OCI-LY7 (cell line): ENCODE measurements at regions not wholly inside any gene's neighbourhood (a gene's known extent, or its start where the extent isn't known, plus 50 kb on each side); places are given as distances from the start of the nearest gene placed in this dataset.
"Not testable (repeated sequence)": the region's sequence is repeated elsewhere in the genome, so short reads cannot be mapped to it uniquely, and the experiment has no call there.

Experiments used
- BruUV-seq: library from RNA; stranded (reverse); fragments of 400-500 nt; replicated peaks from 2 replicates; lab custom pipeline; 2021; lab: Mats Ljungman, UMichigan
- CTCF ChIA-PET: fragments of 300-600 bp; sonication (Branson Sonifier 250); formaldehyde crosslinking; loops from one replicate; lab custom pipeline; 2022; ENCODE audit warnings: antibody characterized with exemption; ENCODE audit not compliant: unreplicated experiment; lab: Charles Lee
- POLR2A ChIA-PET: fragments of 300-600 bp; sonication (Branson Sonifier 250); formaldehyde crosslinking; loops from one replicate; lab custom pipeline; 2022; ENCODE audit warnings: antibody characterized with exemption; lab: Charles Lee
- DNase-seq: peaks from one replicate; pipeline ENCODE4 v3.0.0-alpha.2; 2015; ENCODE audit warnings: low spot score
- H2AFZ ChIP-seq: fragments of 200-600 bp; sonication (generic), shearing (Covaris generic); 2 replicates; pipeline ENCODE4 v1.6.1; 2014; ENCODE audit warnings: mild to moderate bottlenecking, antibody characterized with exemption, low read length, moderate library complexity
- H3K27ac ChIP-seq: fragments of 200-600 bp; sonication (generic); 2 replicates; pipeline ENCODE4 v1.5.1; 2014; ENCODE audit warnings: mixed run types, low read depth, mild to moderate bottlenecking, moderate library complexity, low read length, inconsistent platforms; ENCODE audit not compliant: poor library complexity, severe bottlenecking
- H3K36me3 ChIP-seq: fragments of 200-600 bp; sonication (generic); 2 replicates; pipeline ENCODE4 v1.6.1; 2014; ENCODE audit warnings: mild to moderate bottlenecking, antibody characterized with exemption, low read length, moderate library complexity, mixed read lengths; ENCODE audit not compliant: insufficient read depth
- H3K4me1 ChIP-seq: fragments of 200-600 bp; sonication (generic); 2 replicates; pipeline ENCODE4 v1.5.1; 2014; ENCODE audit warnings: mild to moderate bottlenecking, low read length; ENCODE audit not compliant: insufficient read depth, poor library complexity, severe bottlenecking
- H3K4me2 ChIP-seq: fragments of 200-600 bp; sonication (generic); 2 replicates; pipeline ENCODE4 v1.6.1; 2014; ENCODE audit warnings: mild to moderate bottlenecking, low read length
- H3K4me3 ChIP-seq: fragments of 200-600 bp; sonication (generic); 2 replicates; pipeline ENCODE4 v1.5.1; 2014; ENCODE audit warnings: mild to moderate bottlenecking, low read depth, low read length; ENCODE audit not compliant: poor library complexity, severe bottlenecking
- H3K79me2 ChIP-seq: fragments of 200-600 bp; sonication (generic); 2 replicates; pipeline ENCODE4 v1.6.1; 2016; ENCODE audit warnings: low read depth, mild to moderate bottlenecking, low read length, moderate library complexity, mixed read lengths; ENCODE audit not compliant: insufficient read depth
- H3K9me2 ChIP-seq: fragments of 200-600 bp; sonication (generic); 2 replicates; pipeline ENCODE4 v1.6.1; 2016; ENCODE audit warnings: mild to moderate bottlenecking, low read length, mixed read lengths; ENCODE audit not compliant: insufficient read depth
- H3K9me3 ChIP-seq: fragments of 200-600 bp; sonication (generic); 2 replicates; pipeline ENCODE4 v1.6.1; 2014; ENCODE audit warnings: mild to moderate bottlenecking, mixed run types, low read length, mixed read lengths
- H4K20me1 ChIP-seq: fragments of 200-600 bp; sonication (generic); 2 replicates; pipeline ENCODE4 v1.6.1; 2014; ENCODE audit warnings: mild to moderate bottlenecking, antibody characterized with exemption, low read length, moderate library complexity, mixed read lengths; ENCODE audit not compliant: insufficient read depth
- EZH2phosphoT487 ChIP-seq: fragments of 200-600 bp; sonication (generic); IDR thresholded peaks from 2 replicates; pipeline ENCODE4 v1.6.1; 2018; ENCODE audit warnings: low read depth, borderline replicate concordance, mild to moderate bottlenecking, mixed run types, antibody characterized with exemption, low read length, moderate library complexity, mixed read lengths
- intact Hi-C: fragments of 100-400 bp; cut with micrococcal nuclease; formaldehyde crosslinking; loops from one replicate; pipeline ENCODE4 v1.10.0; 2022; ENCODE audit not compliant: unreplicated experiment
- TF ChIP-seq, protein P1 (sequence below): fragments of 200-600 bp; sonication (generic); conservative IDR thresholded peaks from 2 replicates; pipeline ENCODE4 v1.5.1; 2014; ENCODE audit warnings: mild to moderate bottlenecking, antibody characterized with exemption, low read length, moderate library complexity, mixed read lengths

- Histone ChIP-seq H3K9me2 (no peaks in the 10 kb centered on the region), H3K4me1 (no peaks in the 10 kb centered on the region), H3K4me2 (no peak overlapping the region), H3K4me3 (no peak overlapping the region), H4K20me1 (no peaks in the 10 kb centered on the region), H3K79me2 (no peaks in the 10 kb centered on the region), H3K36me3 (no peaks in the 10 kb centered on the region), H2AFZ (no peak overlapping the region), H3K27ac (no peak overlapping the region), H3K9me3 (no peaks in the 10 kb centered on the region)
- ChIA-PET CTCF (no interaction called here), POLR2A (no interaction called here)
- no TSS peak for BruUV-seq
- intact Hi-C loops = no loop called here
- no peak for DNase-seq
- no peak for TF ChIP-seq EZH2phosphoT487
- TF ChIP-seq, protein P1, sequence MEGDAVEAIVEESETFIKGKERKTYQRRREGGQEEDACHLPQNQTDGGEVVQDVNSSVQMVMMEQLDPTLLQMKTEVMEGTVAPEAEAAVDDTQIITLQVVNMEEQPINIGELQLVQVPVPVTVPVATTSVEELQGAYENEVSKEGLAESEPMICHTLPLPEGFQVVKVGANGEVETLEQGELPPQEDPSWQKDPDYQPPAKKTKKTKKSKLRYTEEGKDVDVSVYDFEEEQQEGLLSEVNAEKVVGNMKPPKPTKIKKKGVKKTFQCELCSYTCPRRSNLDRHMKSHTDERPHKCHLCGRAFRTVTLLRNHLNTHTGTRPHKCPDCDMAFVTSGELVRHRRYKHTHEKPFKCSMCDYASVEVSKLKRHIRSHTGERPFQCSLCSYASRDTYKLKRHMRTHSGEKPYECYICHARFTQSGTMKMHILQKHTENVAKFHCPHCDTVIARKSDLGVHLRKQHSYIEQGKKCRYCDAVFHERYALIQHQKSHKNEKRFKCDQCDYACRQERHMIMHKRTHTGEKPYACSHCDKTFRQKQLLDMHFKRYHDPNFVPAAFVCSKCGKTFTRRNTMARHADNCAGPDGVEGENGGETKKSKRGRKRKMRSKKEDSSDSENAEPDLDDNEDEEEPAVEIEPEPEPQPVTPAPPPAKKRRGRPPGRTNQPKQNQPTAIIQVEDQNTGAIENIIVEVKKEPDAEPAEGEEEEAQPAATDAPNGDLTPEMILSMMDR = no peak
Measured at GRCh38 chr15:25246641-25247406, 192.0 kb downstream of the UBE3A start.

GRCh38 chr15:25247407-25248038 is 191.3 kb downstream of the UBE3A start:
- no TSS peak for BruUV-seq
- H3K4me2 ChIP-seq = no peak overlapping the region
- no peaks in the 10 kb centered on the region for H3K4me1 ChIP-seq
- no peak overlapping the region for H3K27ac ChIP-seq
- CTCF ChIA-PET = no interaction called here
- H3K36me3 ChIP-seq = no peaks in the 10 kb centered on the region
- H4K20me1 ChIP-seq = no peaks in the 10 kb centered on the region
- H3K9me3 ChIP-seq = no peaks in the 10 kb centered on the region
- H3K4me3 ChIP-seq = no peak overlapping the region
- H3K79me2 ChIP-seq = no peaks in the 10 kb centered on the region
- no peaks in the 10 kb centered on the region for H3K9me2 ChIP-seq
- POLR2A ChIA-PET = no interaction called here
- intact Hi-C loops = no loop called here
- DNase-seq = no peak
- no peak overlapping the region for H2AFZ ChIP-seq
- no peak for TF ChIP-seq EZH2phosphoT487
- TF ChIP-seq, protein P1 = no peak

- DNase-seq, intact Hi-C loops, H2AFZ ChIP-seq, H3K4me2 ChIP-seq, H3K9me2 ChIP-seq, H3K79me2 ChIP-seq, H3K4me3 ChIP-seq, H3K27ac ChIP-seq, H4K20me1 ChIP-seq, H3K36me3 ChIP-seq, BruUV-seq, H3K9me3 ChIP-seq, CTCF ChIA-PET, H3K4me1 ChIP-seq, POLR2A ChIA-PET: not testable (repeated sequence)
Measured at GRCh38 chr15:25248087-25248486, 190.7 kb downstream of the UBE3A start.
